ENCODE measurements at regions not wholly inside any gene's neighbourhood (a gene's known extent, or its start where the extent isn't known, plus 50 kb on each side); places are given as distances from the start of the nearest gene placed in this dataset.

DNA sequence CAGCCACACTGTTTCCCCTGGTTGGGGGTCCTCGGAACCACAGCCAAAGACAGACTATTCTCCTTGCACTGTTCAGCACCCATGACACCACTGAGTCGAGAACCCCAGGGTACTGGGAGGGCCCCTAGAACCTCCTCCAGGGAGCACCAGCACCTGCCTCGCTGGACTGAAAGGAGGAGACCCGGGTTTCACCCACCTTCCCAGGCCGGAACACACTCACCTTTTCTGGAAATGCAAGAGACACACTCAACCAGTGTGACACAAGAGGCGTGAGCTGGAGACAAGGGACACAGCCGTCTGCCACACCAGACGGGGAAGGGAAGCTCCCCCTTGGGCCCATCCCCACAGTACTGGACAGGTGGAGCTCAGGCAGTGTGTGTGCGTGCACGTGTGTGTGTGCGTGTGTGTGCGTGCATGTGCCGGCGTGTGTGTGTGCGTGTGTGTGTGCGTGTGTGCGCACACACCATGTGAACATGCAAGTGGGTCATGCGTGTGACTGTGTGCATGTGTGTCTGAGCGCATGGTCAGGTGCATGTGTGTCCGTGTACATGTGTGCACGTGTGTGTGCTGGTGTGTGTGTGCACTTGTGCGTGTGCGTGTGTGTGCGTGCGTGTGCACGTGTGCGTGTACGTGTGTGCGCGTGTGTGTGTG lies 128.8 kb upstream of the NKX1-1 start:
- H3K36me3 Mint-ChIP-seq: no peaks in the 10 kb centered on the region
- H3K27me3 ChIP-seq (replicated peaks in 1 of 2; ENCODE audit: control insufficient read depth in 2 of 2, extremely low read depth in 1 of 2, insufficient read depth in 2 of 2, low read length in 1 of 2): peaks cover 0 to 56% of the 10 kb centered on the region in 2 experiments
- H3K27ac Mint-ChIP-seq: no peak overlapping the region
- H3K4me3 Mint-ChIP-seq: no peak overlapping the region
- 91% methylated on average over 28 of the region's 30 CpGs for WGBS (ENCODE audit: insufficient coverage)
- no peaks in the 10 kb centered on the region for H3K4me1 ChIP-seq (ENCODE audit: control insufficient read depth in 1 of 2, extremely low read depth in 1 of 2, insufficient read depth in 2 of 2, low read length in 2 of 2)
- no peak overlapping the region for H3K27ac ChIP-seq (ENCODE audit: low read length)
- no peaks in the 10 kb centered on the region for H3K9me3 Mint-ChIP-seq
- no peak for ATAC-seq (replicated peaks in 1 of 4)
- peaks cover 7 to 18% of the 10 kb centered on the region in 2 donors for H3K27me3 Mint-ChIP-seq
- CTCF ChIA-PET: interaction anchor here in 1 of 2 donors (0.6 kb wide), 1 partner anchor 16 kb away, joined by 3 read pairs; no protein-coding TSS in a partner anchor
- no peaks in the 10 kb centered on the region for H3K36me3 ChIP-seq (ENCODE audit: control insufficient read depth in 2 of 2, extremely low read depth in 1 of 2, insufficient read depth in 1 of 2, low read length in 1 of 2)
- H3K4me3 ChIP-seq (ENCODE audit: control insufficient read depth in 1 of 2, extremely low read depth in 1 of 2, low read length in 1 of 2): no peak overlapping the region
- POLR2A ChIA-PET: no interaction called here
- DNase-seq: no peak
- H3K9me3 ChIP-seq: no peaks in the 10 kb centered on the region
- no peaks in the 10 kb centered on the region for H3K4me1 Mint-ChIP-seq

DNA sequence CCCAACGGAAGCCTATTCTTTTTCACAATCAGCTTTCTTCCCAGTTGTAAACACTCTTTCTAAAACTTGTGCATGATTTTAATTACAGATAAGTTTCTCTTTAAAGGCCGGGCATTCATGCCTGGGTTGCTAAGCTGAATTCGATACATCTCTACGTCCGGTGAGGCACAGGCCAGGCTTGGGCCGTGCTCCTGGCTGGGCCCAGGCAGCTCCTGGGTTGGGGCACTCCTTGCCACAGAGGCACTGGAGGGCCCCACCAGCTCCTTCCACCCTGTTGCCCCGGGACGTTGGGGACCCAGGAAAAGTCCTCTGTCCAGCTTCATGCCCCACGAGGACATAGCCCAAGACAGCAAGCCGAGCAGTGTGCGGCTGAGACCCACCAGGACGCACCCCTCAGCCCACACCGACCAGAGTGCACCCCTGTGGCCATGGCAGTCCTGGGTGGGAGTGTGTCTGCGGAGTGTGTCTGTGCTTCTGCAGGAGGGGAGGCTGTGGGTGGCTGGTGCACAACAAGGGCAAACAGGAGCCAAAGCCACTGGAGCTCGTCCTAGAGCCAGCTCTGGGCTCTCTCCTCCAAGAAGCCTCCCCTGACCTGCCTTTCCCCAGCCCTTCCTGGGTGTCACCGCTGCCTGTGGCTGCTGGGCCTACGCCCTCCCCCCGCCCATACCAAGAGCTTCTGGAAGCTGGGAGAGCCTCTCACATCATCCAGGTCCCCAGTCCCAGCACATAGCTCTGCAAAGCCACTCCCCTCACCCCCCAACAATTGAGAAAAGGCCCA lies 128.0 kb upstream of the NKX1-1 start:
- H3K9me3 Mint-ChIP-seq: no peaks in the 10 kb centered on the region
- H3K4me1 Mint-ChIP-seq: no peaks in the 10 kb centered on the region
- no peaks in the 10 kb centered on the region for H3K36me3 Mint-ChIP-seq
- ChIA-PET CTCF (interaction anchor here in 1 of 2 donors (0.6 kb wide), 1 partner anchor 17 kb away, joined by 3 read pairs; no protein-coding TSS in a partner anchor), POLR2A (no interaction called here)
- Histone ChIP-seq H3K4me1 (ENCODE audit: control insufficient read depth in 1 of 2, extremely low read depth in 1 of 2, insufficient read depth in 2 of 2, low read length in 2 of 2) (no peaks in the 10 kb centered on the region), H3K9me3 (no peaks in the 10 kb centered on the region), H3K27me3 (replicated peaks in 1 of 2; ENCODE audit: control insufficient read depth in 2 of 2, extremely low read depth in 1 of 2, insufficient read depth in 2 of 2, low read length in 1 of 2) (peaks cover 0 to 60% of the 10 kb centered on the region in 2 experiments), H3K4me3 (ENCODE audit: control insufficient read depth in 1 of 2, extremely low read depth in 1 of 2, low read length in 1 of 2) (no peak overlapping the region), H3K36me3 (ENCODE audit: control insufficient read depth in 2 of 2, extremely low read depth in 1 of 2, insufficient read depth in 1 of 2, low read length in 1 of 2) (no peaks in the 10 kb centered on the region), H3K27ac (ENCODE audit: low read length) (no peak overlapping the region)
- no peak for DNase-seq
- H3K4me3 Mint-ChIP-seq: no peak overlapping the region
- H3K27me3 Mint-ChIP-seq: peaks cover 11 to 22% of the 10 kb centered on the region in 2 donors
- H3K27ac Mint-ChIP-seq: no peak overlapping the region
- WGBS (ENCODE audit: insufficient coverage): 86% methylated on average over 11 of the region's 18 CpGs
- ATAC-seq (replicated peaks in 1 of 4): no peak

DNA sequence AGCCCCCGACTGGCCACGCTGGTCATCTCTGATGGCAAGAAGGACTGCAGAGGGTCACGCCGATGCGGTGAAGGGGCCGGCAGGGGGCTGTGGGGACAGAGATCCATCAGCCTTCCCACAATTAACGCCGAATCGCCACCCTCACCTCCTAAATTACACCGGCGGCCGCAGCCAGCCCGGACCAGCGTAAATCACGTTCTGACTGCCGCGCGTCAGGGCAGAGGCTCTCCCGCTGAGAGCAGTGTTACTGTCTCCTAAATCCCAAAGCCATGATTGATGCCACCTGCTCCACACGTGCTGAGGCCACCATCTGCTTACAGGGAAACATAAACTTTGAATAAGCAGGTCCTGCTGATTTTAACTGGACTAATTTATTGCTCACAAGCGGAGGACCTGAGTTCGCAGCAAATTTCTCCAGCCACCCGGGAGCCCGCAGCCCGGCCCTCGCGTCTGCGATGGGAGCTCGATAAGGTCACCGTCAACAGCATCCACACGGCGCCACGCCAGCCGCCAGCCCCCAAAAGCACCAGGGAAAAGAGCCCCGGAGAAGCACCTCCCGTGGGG lies 127.3 kb upstream of the NKX1-1 start:
- H3K27ac Mint-ChIP-seq: no peak overlapping the region
- POLR2A ChIA-PET: no interaction called here
- Histone ChIP-seq H3K27me3 (replicated peaks in 1 of 2; ENCODE audit: control insufficient read depth in 2 of 2, extremely low read depth in 1 of 2, insufficient read depth in 2 of 2, low read length in 1 of 2) (peaks cover 0 to 61% of the 10 kb centered on the region in 2 experiments), H3K9me3 (no peaks in the 10 kb centered on the region), H3K4me1 (ENCODE audit: control insufficient read depth in 1 of 2, extremely low read depth in 1 of 2, insufficient read depth in 2 of 2, low read length in 2 of 2) (no peaks in the 10 kb centered on the region), H3K4me3 (ENCODE audit: control insufficient read depth in 1 of 2, extremely low read depth in 1 of 2, low read length in 1 of 2) (no peak overlapping the region), H3K36me3 (ENCODE audit: control insufficient read depth in 2 of 2, extremely low read depth in 1 of 2, insufficient read depth in 1 of 2, low read length in 1 of 2) (no peaks in the 10 kb centered on the region), H3K27ac (ENCODE audit: low read length) (no peak overlapping the region)
- DNase-seq (no peak), ATAC-seq (replicated peaks in 1 of 4) (no peak)
- H3K4me3 Mint-ChIP-seq: no peak overlapping the region
- no peaks in the 10 kb centered on the region for H3K4me1 Mint-ChIP-seq
- H3K27me3 Mint-ChIP-seq: peaks cover 17 to 29% of the 10 kb centered on the region in 2 donors
- no peaks in the 10 kb centered on the region for H3K36me3 Mint-ChIP-seq
- H3K9me3 Mint-ChIP-seq: no peaks in the 10 kb centered on the region
- 58% methylated on average over 23 of the region's 36 CpGs for WGBS (ENCODE audit: insufficient coverage)
- CTCF ChIA-PET: no interaction called here

DNA sequence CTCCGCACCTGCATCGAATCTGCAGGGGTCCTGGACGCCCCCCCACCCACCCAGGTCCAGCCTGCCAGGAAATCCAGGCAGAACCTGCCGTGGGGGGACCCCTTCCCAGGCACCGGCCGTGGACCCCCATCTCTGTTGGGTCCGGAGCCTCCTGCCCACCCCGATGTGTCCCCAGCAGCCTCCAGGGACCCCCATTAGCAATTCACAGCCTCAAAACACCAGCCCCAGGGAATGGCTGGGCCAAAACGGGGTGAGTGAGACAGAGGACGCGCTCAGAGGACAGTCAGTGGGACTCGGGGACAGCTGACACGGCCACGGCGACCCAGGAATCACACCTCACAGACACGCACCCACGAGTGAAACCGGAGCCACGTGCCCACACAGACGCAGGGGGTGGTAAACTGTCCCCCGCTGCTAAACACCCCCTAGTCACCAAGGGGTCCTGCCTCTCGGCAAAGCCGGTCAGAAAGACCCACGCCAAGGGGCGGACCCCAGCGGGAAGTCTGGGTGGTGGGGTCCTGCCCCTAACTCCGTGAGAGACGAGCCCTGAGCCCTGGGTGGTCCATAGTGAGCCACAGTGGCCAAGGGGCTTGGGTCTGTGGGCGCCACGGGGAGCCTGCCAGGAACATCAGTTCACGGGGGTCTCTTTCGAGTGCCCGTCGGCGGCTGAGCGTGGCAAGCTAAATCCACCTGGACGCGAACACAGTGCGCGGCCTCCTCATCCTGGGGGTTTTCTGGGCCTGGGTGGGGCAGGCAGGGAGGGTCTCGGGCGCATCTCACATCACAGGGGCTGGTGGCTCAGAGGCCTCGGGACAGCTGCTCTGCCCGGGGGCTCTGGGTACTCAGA lies 126.5 kb upstream of the NKX1-1 start:
- 83% methylated on average over 33 of the region's 44 CpGs for WGBS (ENCODE audit: insufficient coverage)
- no peaks in the 10 kb centered on the region for H3K9me3 Mint-ChIP-seq
- DNase-seq (no peak), ATAC-seq (replicated peaks in 1 of 4) (no peak)
- H3K27ac Mint-ChIP-seq: no peak overlapping the region
- ChIA-PET CTCF (no interaction called here), POLR2A (no interaction called here)
- H3K36me3 Mint-ChIP-seq: no peaks in the 10 kb centered on the region
- no peaks in the 10 kb centered on the region for H3K4me1 ChIP-seq (ENCODE audit: control insufficient read depth in 1 of 2, extremely low read depth in 1 of 2, insufficient read depth in 2 of 2, low read length in 2 of 2)
- H3K27ac ChIP-seq (ENCODE audit: low read length): no peak overlapping the region
- H3K9me3 ChIP-seq: no peaks in the 10 kb centered on the region
- no peaks in the 10 kb centered on the region for H3K36me3 ChIP-seq (ENCODE audit: control insufficient read depth in 2 of 2, extremely low read depth in 1 of 2, insufficient read depth in 1 of 2, low read length in 1 of 2)
- H3K4me3 ChIP-seq (ENCODE audit: control insufficient read depth in 1 of 2, extremely low read depth in 1 of 2, low read length in 1 of 2): no peak overlapping the region
- no peak overlapping the region for H3K4me3 Mint-ChIP-seq
- peaks cover 0 to 62% of the 10 kb centered on the region in 2 experiments for H3K27me3 ChIP-seq (replicated peaks in 1 of 2; ENCODE audit: control insufficient read depth in 2 of 2, extremely low read depth in 1 of 2, insufficient read depth in 2 of 2, low read length in 1 of 2)
- no peaks in the 10 kb centered on the region for H3K4me1 Mint-ChIP-seq
- peaks cover 25 to 37% of the 10 kb centered on the region in 2 donors for H3K27me3 Mint-ChIP-seq

DNA sequence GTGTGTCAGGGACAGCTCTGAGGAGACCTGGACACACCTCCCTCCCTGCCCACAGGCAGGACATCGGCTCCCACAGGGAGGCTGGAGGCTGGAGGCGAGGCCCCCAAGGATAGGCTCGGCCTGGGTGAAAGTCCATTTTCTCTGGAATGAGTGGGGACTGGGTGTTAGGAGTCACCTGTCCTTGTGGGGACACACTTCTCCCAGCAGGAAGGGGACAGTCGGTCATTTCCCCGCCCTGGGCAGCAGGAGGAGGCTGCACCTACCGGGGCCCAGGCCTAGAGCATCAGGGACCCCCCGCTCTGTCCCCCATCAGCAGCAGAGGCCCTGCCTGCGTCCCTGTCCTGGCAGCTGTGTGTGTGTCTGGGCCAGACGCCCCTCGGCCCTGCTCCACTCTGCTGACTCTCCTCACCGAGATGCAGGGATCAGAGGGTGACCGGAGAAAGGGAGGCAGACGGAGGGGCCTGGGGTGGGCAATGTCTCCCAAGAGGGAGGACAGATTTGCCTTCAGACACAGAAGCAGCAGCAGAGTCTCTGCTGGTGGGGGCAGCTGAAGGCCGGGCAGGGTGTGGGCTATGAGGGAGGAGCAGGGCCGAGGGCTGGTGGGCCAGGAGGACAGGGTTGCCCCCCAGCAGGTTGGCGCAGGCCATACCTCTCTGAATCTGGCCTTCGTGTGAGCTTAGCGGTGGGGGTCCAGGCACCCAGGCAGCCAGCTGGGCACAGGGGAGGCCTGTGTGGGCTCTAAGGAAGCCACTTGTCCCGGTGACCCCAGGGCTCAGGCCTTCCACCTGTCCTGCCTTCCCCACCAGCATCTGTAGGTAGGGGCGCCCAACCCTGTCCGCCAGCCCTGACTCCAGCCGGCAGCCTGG lies 125.7 kb upstream of the NKX1-1 start:
- ChIA-PET CTCF (no interaction called here), POLR2A (no interaction called here)
- no peak for DNase-seq

More for the DNA sequence above, 125.7 kb upstream of the NKX1-1 start:
- 89% methylated on average over 20 of the region's 22 CpGs for WGBS (ENCODE audit: insufficient coverage)
- Mint-ChIP-seq H3K9me3 (no peaks in the 10 kb centered on the region), H3K27me3 (peaks cover 29 to 39% of the 10 kb centered on the region in 2 donors), H3K4me1 (no peaks in the 10 kb centered on the region), H3K36me3 (no peaks in the 10 kb centered on the region), H3K4me3 (no peak overlapping the region), H3K27ac (no peak overlapping the region)
- H3K27ac ChIP-seq (ENCODE audit: low read length): no peak overlapping the region
- H3K36me3 ChIP-seq (ENCODE audit: control insufficient read depth in 2 of 2, extremely low read depth in 1 of 2, insufficient read depth in 1 of 2, low read length in 1 of 2): no peaks in the 10 kb centered on the region
- no peak overlapping the region for H3K4me3 ChIP-seq (ENCODE audit: control insufficient read depth in 1 of 2, extremely low read depth in 1 of 2, low read length in 1 of 2)
- ATAC-seq (replicated peaks in 1 of 4): no peak
- peaks cover 0 to 62% of the 10 kb centered on the region in 2 experiments for H3K27me3 ChIP-seq (replicated peaks in 1 of 2; ENCODE audit: control insufficient read depth in 2 of 2, extremely low read depth in 1 of 2, insufficient read depth in 2 of 2, low read length in 1 of 2)
- no peaks in the 10 kb centered on the region for H3K9me3 ChIP-seq
- H3K4me1 ChIP-seq (ENCODE audit: control insufficient read depth in 1 of 2, extremely low read depth in 1 of 2, insufficient read depth in 2 of 2, low read length in 2 of 2): no peaks in the 10 kb centered on the region
